Lung (tissue), 11 donors: ENCODE measurements at regions not wholly inside any gene's neighbourhood (a gene's known extent, or its start where the extent isn't known, plus 50 kb on each side); places are given as distances from the start of the nearest gene placed in this dataset.

Experiments
- ATAC-seq: fragments of 200-7000 bp; cut with Tn5 transposase; one replicate; pipeline ENCODE4 v1.9.1; 2020; ENCODE audit warnings: moderate number of reproducible peaks; ENCODE audit not compliant: insufficient read depth, low FRiP score
- DNase-seq, 3 donors: peaks; one replicate each; pipeline ENCODE4 v3.0.0-alpha.2; 2013 to 2017
- H3K27ac ChIP-seq, 2 donors: one replicate each; pipeline ENCODE4 v1.5.1; 2013; ENCODE audit warnings: mild to moderate bottlenecking in 2 of 2, moderate library complexity in 2 of 2, control low read depth in 1 of 2, inconsistent platforms in 1 of 2, low read depth in 1 of 2, low read length in 1 of 2
- H3K27me3 ChIP-seq, 3 donors: one replicate each; pipeline ENCODE4 v1.5.1; 2013; ENCODE audit warnings: low read length in 2 of 3; ENCODE audit not compliant: control insufficient read depth in 3 of 3, insufficient read depth in 3 of 3
- H3K36me3 ChIP-seq, 4 donors: one replicate each; pipeline ENCODE4 v1.5.1; 2013; ENCODE audit warnings: low read length in 4 of 4, mild to moderate bottlenecking in 1 of 4, moderate library complexity in 1 of 4; ENCODE audit not compliant: control insufficient read depth in 4 of 4, insufficient read depth in 4 of 4
- H3K4me1 ChIP-seq, 5 donors: one replicate each; pipeline ENCODE4 v1.5.1; 2013; ENCODE audit warnings: low read length in 5 of 5, mild to moderate bottlenecking in 2 of 5, moderate library complexity in 1 of 5; ENCODE audit not compliant: control insufficient read depth in 5 of 5, insufficient read depth in 5 of 5
- H3K4me3 ChIP-seq: one replicate; pipeline ENCODE4 v1.5.1; 2013; ENCODE audit warnings: mild to moderate bottlenecking, control low read depth, moderate library complexity
- H3K9ac ChIP-seq, 2 donors: one replicate each; pipeline ENCODE4 v1.5.1; 2013; ENCODE audit warnings: low read length in 2 of 2, control low read depth in 1 of 2; ENCODE audit not compliant: insufficient read depth in 1 of 2
- H3K9me3 ChIP-seq, 4 donors: one replicate each; pipeline ENCODE4 v1.5.1; 2013; ENCODE audit warnings: low read length in 3 of 4, mild to moderate bottlenecking in 1 of 4, moderate library complexity in 1 of 4; ENCODE audit not compliant: control insufficient read depth in 4 of 4, insufficient read depth in 3 of 4
- CTCF ChIP-seq: IDR thresholded peaks from 2 replicates; pipeline ENCODE4 v1.5.1; 2012; ENCODE audit warnings: mild to moderate bottlenecking; ENCODE audit errors: control extremely low read depth, extremely low read depth
- WGBS, 2 donors: extraction: QIAGEN DNeasy Blood & Tissue Kit; methylation state at CpG; one replicate each; pipeline ENCODE4 v1.1.7; 2013; 5-methylcytosine and 5-hydroxymethylcytosine counted together
- donor health status: control.
- donor health status: control.
- donor health status: Bipolar disorder and iron deficiency.
- donor health status: healthy.
- donor health status: DM: yes; HTN: yes; CAD: no.

GRCh38 chr6:168201799-168202198 is 117.8 kb downstream of the DACT2 start:
- H3K9me3 ChIP-seq, result no peaks in the 10 kb centered on the region
- ATAC-seq, result no peak
- H3K36me3 ChIP-seq, result no peaks in the 10 kb centered on the region
- no peak for DNase-seq
- H3K9ac ChIP-seq, result no peak overlapping the region
- H3K27ac ChIP-seq, result no peak overlapping the region
- 86 to 87% methylated on average over 5 of the region's 5 CpGs for WGBS, 2 donors
- H3K27me3 ChIP-seq, result no peaks in the 10 kb centered on the region
- TF ChIP-seq CTCF, result no peak
- H3K4me3 ChIP-seq, result no peak overlapping the region
- peaks cover 0 to 4% (median 0%) of the 10 kb centered on the region in 5 donors for H3K4me1 ChIP-seq

- H3K9ac ChIP-seq, result no peak overlapping the region
- DNase-seq, result peak in 1 of 3 donors; percentile 6
- no peaks in the 10 kb centered on the region for H3K36me3 ChIP-seq
- no peaks in the 10 kb centered on the region for H3K9me3 ChIP-seq
- no peak for ATAC-seq
- H3K27me3 ChIP-seq, result no peaks in the 10 kb centered on the region
- H3K4me3 ChIP-seq, result no peak overlapping the region
- TF ChIP-seq CTCF, result no peak
- H3K4me1 ChIP-seq, result peaks cover 0 to 2% (median 0%) of the 10 kb centered on the region in 5 donors
- H3K27ac ChIP-seq, result no peak overlapping the region
- WGBS, 2 donors, result 59 to 70% methylated on average over 7 of the region's 7 CpGs
These were observed 118.2 kb downstream of the DACT2 start for GRCh38 chr6:168201383-168201782.

- no peak for TF ChIP-seq CTCF
- H3K9ac ChIP-seq, result no peak overlapping the region
- H3K27me3 ChIP-seq, result no peaks in the 10 kb centered on the region
- DNase-seq, result peak in 1 of 3 donors; percentile 9
- no peak for ATAC-seq
- 91 to 93% methylated on average over 8 of the region's 8 CpGs for WGBS, 2 donors
- H3K9me3 ChIP-seq, result no peaks in the 10 kb centered on the region
- H3K27ac ChIP-seq, result no peak overlapping the region
- H3K4me1 ChIP-seq, result peaks cover 0 to 4% (median 3%) of the 10 kb centered on the region in 5 donors
- no peaks in the 10 kb centered on the region for H3K36me3 ChIP-seq
- H3K4me3 ChIP-seq, result no peak overlapping the region
These were observed 118.9 kb downstream of the DACT2 start for GRCh38 chr6:168200571-168201134.
